ENCODE measurements at regions not wholly inside any gene's neighbourhood (a gene's known extent, or its start where the extent isn't known, plus 50 kb on each side); places are given as distances from the start of the nearest gene placed in this dataset.

DNA sequence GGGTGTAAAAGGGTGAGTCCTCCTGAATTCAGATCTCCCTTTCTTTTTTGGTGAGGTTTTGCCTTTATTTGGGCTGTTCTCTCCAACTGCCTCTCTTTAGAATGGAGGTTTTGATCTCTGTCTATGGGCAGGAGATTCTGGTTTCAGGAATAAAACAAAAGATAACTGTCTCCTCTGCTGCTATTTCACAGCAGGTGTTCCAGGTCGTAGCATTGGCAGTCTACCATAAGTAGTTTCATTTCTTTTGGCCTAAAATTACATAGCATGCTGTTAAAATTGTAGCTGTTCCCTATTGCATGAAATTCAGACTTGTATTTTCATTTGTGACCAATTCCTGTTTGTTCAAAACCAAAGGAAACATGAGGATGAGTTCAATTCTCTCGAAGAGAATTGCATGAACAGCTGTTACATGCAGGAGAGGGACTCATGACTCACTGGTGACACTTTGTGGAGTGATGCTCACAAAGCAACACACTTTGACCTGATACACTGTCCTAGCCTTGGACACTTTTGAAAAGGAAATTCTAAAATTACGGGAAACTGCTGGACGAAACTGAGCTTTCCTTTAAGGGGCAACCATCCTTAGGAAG, 76.8 kb upstream of the SIRPG start:
- TF ChIP-seq CTCF (conservative IDR thresholded peaks at IDR 0.05; ENCODE audit: low read depth, low read length) (peak; percentile 37; the same call in 1 of the 2 replicates), EZH2 (IDR thresholded peaks at IDR 0.05; ENCODE audit: borderline replicate concordance, low read depth, low read length, poor library complexity, severe bottlenecking) (no peak)
